Peyer's patch (tissue), 4 donors: ENCODE measurements at regions not wholly inside any gene's neighbourhood (a gene's known extent, or its start where the extent isn't known, plus 50 kb on each side); places are given as distances from the start of the nearest gene placed in this dataset.

ENCODE experiments used
- POLR2A ChIP-seq, 2 donors: fragments of 450-650 bp; IDR thresholded peaks; one replicate each; pipeline ENCODE4 v1.5.1; 2017; ENCODE audit warnings: antibody characterized with exemption in 2 of 2, mild to moderate bottlenecking in 2 of 2, moderate library complexity in 2 of 2
- TF ChIP-seq, protein P1 (sequence below), 6 experiments: fragments of 450-650 bp in 4 of 6; fragments of 200-600 bp in 2 of 6; sonication (generic) in 1 of 6; IDR thresholded peaks; one replicate each; pipeline ENCODE4 v1.5.1; 2017 to 2019; ENCODE audit warnings: antibody characterized with exemption in 6 of 6, mild to moderate bottlenecking in 3 of 6, moderate library complexity in 1 of 6

DNA sequence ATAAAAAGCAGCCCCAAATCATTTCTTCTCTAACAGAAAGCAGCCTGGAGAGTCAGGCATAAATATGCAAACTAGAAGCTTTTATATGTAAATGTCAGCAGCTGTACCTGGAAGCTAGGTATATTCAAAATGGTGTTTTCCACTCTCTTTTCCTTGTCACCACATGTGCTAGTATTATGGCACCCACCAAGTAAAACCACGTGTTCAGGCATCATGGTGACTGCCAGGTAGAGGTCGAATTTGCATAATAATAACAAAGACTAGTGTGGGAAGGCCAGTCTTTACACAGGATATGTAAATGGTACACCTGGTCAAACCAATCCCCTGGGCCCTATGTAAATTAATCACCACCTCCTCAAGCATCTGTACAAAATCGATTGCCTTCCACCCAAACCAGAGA lies 124.0 kb downstream of the MMUT start:
- TF ChIP-seq, protein P1, sequence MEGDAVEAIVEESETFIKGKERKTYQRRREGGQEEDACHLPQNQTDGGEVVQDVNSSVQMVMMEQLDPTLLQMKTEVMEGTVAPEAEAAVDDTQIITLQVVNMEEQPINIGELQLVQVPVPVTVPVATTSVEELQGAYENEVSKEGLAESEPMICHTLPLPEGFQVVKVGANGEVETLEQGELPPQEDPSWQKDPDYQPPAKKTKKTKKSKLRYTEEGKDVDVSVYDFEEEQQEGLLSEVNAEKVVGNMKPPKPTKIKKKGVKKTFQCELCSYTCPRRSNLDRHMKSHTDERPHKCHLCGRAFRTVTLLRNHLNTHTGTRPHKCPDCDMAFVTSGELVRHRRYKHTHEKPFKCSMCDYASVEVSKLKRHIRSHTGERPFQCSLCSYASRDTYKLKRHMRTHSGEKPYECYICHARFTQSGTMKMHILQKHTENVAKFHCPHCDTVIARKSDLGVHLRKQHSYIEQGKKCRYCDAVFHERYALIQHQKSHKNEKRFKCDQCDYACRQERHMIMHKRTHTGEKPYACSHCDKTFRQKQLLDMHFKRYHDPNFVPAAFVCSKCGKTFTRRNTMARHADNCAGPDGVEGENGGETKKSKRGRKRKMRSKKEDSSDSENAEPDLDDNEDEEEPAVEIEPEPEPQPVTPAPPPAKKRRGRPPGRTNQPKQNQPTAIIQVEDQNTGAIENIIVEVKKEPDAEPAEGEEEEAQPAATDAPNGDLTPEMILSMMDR (IDR thresholded peaks at IDR 0.05) = no peak
- no peak for TF ChIP-seq POLR2A (IDR thresholded peaks at IDR 0.05)
